ENCODE measurements at regions not wholly inside any gene's neighbourhood (a gene's known extent, or its start where the extent isn't known, plus 50 kb on each side); places are given as distances from the start of the nearest gene placed in this dataset.

DNA sequence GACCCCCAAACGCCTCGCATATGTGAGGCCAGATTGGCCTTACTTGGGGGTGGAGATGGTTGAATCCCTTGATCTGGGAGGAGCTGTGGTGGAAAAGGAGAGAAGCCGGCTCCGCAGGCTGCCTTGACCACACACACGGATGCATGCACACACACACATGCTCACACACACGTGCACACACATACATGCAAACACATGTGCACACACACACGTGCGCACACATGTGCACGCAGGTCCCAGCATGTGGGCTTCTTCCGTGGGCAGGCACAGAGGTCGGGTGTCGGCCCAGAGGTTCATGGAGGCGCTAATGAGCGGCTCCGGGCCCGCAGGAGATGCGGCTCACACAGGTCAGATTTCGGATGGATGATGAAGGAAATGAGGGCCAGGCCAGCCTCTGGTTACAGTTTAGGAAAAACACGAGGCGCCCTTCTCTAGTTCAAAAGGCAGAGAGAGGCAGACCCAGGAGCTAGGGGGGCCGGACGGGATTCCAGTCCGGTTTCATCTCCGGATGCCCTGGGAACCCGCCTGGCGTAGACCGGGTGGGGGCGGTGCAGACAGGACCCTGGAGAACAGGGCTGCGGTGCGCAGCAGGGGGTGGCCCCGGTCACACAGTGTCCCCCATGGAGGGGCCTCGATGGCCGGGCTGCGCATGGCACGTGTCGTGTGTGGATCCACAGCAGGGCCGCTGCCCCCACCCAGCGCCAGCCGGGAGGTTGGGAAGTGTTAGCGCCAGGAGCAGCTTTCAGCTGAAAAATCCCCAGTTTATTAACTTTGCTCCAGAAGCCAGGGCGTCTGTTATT lies 91.1 kb upstream of the ACTRT2 start:
- no peaks in the 10 kb centered on the region for H3K27me3 ChIP-seq
- H3K36me3 ChIP-seq, result no peaks in the 10 kb centered on the region
- peaks cover 12 to 30% of the 10 kb centered on the region in 2 donors for H3K4me1 ChIP-seq
- no peak overlapping the region for H3K27ac ChIP-seq
- DNase-seq (ENCODE audit: low spot score in 2 of 2), result no peak
- intact Hi-C loops (cut with DNase I), result no loop called here
- peaks cover 4 to 8% of the 10 kb centered on the region in 2 donors for H3K9me3 ChIP-seq
- no peak overlapping the region for H3K4me3 ChIP-seq
- TF ChIP-seq, protein P1, sequence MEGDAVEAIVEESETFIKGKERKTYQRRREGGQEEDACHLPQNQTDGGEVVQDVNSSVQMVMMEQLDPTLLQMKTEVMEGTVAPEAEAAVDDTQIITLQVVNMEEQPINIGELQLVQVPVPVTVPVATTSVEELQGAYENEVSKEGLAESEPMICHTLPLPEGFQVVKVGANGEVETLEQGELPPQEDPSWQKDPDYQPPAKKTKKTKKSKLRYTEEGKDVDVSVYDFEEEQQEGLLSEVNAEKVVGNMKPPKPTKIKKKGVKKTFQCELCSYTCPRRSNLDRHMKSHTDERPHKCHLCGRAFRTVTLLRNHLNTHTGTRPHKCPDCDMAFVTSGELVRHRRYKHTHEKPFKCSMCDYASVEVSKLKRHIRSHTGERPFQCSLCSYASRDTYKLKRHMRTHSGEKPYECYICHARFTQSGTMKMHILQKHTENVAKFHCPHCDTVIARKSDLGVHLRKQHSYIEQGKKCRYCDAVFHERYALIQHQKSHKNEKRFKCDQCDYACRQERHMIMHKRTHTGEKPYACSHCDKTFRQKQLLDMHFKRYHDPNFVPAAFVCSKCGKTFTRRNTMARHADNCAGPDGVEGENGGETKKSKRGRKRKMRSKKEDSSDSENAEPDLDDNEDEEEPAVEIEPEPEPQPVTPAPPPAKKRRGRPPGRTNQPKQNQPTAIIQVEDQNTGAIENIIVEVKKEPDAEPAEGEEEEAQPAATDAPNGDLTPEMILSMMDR (IDR thresholded peaks at IDR 0.05), result no peak

- intact Hi-C loops (cut with DNase I), result no loop called here
- Histone ChIP-seq H3K4me3 (no peak overlapping the region), H3K4me1 (peaks cover 12 to 24% of the 10 kb centered on the region in 2 donors), H3K9me3 (peaks cover 4 to 8% of the 10 kb centered on the region in 2 donors), H3K27ac (no peak overlapping the region), H3K36me3 (no peaks in the 10 kb centered on the region), H3K27me3 (no peaks in the 10 kb centered on the region)
- TF ChIP-seq, protein P1 (IDR thresholded peaks at IDR 0.05), result no peak
- DNase-seq (ENCODE audit: low spot score in 2 of 2), result no peak
Observed at GRCh38 chr1:2930913-2931723, 90.1 kb upstream of the ACTRT2 start.

DNA sequence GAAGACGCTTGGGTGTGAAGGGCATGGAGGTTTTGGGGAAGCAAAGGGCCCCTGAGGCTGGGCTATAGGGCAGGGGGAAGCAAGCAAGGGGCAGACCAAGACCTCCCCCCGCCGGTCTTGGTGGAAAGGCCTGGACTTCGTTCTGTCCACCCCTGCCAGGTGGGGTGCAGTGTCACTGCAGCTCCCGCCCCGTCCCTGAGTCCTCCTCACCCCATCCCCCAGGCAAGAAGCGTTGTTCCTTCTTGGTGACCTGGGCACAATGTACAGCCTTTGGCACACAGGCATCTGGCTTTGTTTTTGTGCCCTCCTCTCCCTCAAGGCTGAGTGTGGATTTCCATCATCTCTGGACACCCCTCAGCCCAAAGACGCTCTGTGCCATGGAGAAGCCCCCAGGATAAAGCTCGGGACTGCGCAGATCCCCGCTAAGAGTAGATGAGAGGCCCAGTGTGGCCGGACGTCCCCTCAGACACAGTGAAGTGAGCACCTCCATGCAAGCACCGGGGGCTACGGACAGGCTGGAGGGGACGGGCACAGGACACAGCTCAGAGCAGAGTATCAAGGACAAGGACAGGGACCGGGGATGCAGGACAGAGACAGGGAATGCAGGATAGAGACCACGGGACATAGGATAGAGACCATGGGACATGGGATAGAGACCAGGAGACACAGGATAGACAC lies 89.4 kb upstream of the ACTRT2 start:
- no peaks in the 10 kb centered on the region for H3K27me3 ChIP-seq
- TF ChIP-seq, protein P1 (IDR thresholded peaks at IDR 0.05), result no peak
- intact Hi-C loops (cut with DNase I), result no loop called here
- H3K4me3 ChIP-seq, result no peak overlapping the region
- no peak overlapping the region for H3K27ac ChIP-seq
- H3K4me1 ChIP-seq, result peaks cover 11 to 17% of the 10 kb centered on the region in 2 donors
- H3K36me3 ChIP-seq, result no peaks in the 10 kb centered on the region
- peaks cover 4 to 8% of the 10 kb centered on the region in 2 donors for H3K9me3 ChIP-seq
- DNase-seq (ENCODE audit: low spot score in 2 of 2), result no peak

DNA sequence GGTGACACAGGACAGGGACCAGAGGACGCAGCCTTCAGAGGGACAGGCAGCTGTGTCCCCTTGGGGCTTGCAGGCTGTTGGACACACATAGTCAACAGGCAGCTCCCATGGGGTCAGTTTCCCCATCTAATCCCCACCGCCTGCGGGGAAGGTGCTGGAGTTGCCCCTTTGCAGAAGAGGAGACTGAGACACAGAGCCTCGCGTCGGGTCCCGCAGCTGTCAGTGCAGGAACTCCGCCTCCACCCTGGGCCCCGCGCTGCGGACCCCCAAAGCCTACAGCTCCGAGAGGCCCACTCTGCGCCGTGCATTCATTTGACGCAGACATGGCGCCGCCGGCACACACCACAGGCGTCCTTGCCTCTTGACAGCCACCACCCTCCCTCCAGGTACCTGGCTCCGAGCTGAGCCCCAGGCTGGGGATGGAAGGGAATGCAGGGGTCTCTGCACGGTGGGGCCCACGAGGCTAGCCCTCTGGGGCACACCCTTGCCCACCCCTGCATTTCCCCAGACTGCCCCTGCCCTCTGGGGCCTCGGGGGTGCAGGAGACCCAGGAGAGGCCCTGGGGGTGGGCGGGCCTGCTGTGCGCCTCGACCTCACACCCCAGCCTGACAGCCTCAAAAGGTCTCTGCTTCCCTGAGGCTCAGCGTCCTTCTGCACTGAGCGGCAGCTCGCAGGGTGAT lies 88.5 kb upstream of the ACTRT2 start:
- no peak for DNase-seq (ENCODE audit: low spot score in 2 of 2)
- Histone ChIP-seq H3K4me1 (peaks cover 6 to 11% of the 10 kb centered on the region in 2 donors), H3K9me3 (peaks cover 4 to 8% of the 10 kb centered on the region in 2 donors), H3K36me3 (no peaks in the 10 kb centered on the region), H3K27me3 (no peaks in the 10 kb centered on the region), H3K27ac (no peak overlapping the region), H3K4me3 (no peak overlapping the region)
- intact Hi-C loops (cut with DNase I), result no loop called here
- TF ChIP-seq, protein P1 (IDR thresholded peaks at IDR 0.05), result no peak
